Stimulated activated CD4-positive, alpha-beta T cell treated with anti-CD3 and anti-CD28 coated beads, TNF-alpha, amount 100 ng/mL, for 1 hour (primary cell): ENCODE measurements at regions not wholly inside any gene's neighbourhood (a gene's known extent, or its start where the extent isn't known, plus 50 kb on each side); places are given as distances from the start of the nearest gene placed in this dataset.
"Not testable (repeated sequence)": the region's sequence is repeated elsewhere in the genome, so short reads cannot be mapped to it uniquely, and the experiment has no call there.

Source experiments
- DNase-seq, 3 donors: peaks; one replicate each; pipeline ENCODE4 v3.0.0-alpha.2; 2020; ENCODE audit warnings: low read depth in 3 of 3, low spot score in 1 of 3

GRCh38 chrX:52261125-52261462 is 76.4 kb downstream of the MAGED4 start:
- no peak for DNase-seq

GRCh38 chrX:52261463-52262194 is 76.9 kb downstream of the MAGED4 start:
- DNase-seq, result peak; percentile 72 to 87 (median 72)

DNA sequence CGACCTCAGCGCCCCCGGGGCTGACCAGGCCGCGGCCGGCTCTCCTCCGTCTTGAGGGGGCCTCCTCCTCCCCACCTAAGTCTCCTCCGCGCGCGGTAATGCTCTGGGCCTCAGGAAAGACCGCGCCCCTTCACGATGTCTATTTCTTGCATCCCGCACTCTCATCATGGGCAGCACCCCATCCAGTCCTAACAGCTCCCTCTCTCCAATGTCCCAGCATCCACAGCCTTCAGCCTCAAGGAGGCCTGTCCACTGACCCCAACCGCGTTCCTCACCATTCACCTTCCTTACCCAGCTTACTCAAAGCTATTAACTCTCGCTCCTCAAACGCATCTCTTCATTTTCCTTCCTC is 77.5 kb downstream of the MAGED4 start:
- no peak for DNase-seq

DNA sequence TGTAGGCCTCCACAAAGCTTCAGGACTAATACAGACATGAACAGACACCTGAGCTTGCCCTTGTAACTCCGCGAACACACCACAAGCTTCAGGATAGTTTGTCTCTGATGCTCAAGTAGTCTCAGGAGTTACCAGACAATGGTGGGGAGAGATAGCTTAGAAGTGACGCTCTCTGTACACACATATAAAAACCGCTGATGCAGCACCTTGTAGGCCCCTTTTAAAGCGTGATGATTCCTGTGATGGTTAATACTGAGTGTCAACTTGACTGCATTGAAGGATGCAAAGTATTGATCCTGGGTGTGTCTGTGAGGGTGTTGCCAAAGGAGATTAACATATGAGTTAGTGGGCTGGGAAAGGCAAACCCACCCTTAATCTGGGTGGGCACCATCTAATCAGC is 78.7 kb downstream of the MAGED4 start:
- DNase-seq, result no peak

DNA sequence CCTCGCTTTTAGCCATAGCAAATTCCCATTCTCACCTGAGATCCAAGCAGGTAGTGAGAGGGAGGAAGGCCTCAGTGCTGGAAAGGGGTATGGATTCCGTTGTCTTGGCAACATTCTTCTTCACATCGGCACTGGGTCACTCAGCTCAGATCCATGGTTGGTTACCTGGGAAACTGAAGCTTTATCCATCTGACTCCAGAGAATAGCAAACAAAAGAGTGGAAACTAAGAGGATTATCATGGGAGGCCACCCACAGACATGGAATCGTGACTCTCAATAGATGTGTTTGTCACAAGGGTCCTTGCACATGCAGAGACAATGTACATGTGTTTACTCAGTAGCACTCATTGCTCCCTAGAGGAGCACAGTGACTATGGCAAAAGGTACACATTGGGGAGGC is 81.0 kb downstream of the MAGED4 start:
- no peak for DNase-seq

DNA sequence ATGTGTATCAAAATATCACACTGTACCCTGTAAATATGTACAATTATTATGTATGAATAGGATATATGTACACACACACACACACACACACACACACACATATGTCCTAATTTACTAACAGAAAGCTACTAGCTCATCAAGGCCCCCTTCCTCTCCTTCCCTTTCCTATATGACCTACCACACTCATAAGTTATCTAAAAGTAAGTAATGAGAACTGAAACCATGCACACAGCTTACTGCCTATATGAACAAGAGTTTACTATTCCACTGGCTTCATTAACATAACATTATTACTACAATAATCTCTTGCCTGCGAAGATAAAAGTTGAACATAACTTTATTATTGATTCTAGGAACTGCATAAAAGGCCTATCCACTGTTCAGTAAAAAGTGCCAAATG is 83.8 kb downstream of the MAGED4 start:
- DNase-seq, result not testable (repeated sequence)

- no peak for DNase-seq
Observed at GRCh38 chrX:52270453-52271116, 85.9 kb downstream of the MAGED4 start.

GRCh38 chrX:52271206-52271605 is 86.5 kb downstream of the MAGED4 start:
- DNase-seq, result no peak

GRCh38 chrX:52277666-52278065 is 91.2 kb upstream of the XAGE2 start:
- DNase-seq, result no peak

- no peak for DNase-seq
Observed at GRCh38 chrX:52280812-52281211, 88.0 kb upstream of the XAGE2 start.

- DNase-seq, result no peak
Observed at GRCh38 chrX:52284865-52285264, 84.0 kb upstream of the XAGE2 start.

DNA sequence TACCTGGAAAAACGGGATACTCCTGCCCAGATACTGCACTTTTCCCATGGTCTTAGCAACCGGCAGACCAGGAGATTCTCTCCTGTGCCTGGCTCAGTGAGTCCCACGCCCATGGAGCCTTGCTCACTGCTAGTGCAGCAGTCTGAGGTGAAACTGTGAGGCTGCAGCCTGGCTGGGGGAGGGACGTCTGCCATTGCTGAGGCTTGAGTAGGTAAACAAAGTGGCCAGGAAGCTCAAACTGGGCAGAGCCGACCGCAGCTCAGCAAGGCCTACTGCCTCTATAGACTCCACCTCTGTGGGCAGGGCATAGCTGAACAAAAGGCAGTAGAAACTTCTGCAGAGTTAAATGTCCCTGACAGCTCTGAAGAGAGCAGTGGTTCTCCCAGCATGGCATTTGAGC is 69.9 kb upstream of the XAGE2 start:
- not testable (repeated sequence) for DNase-seq

- not testable (repeated sequence) for DNase-seq
Observed at GRCh38 chrX:52308532-52308931, 60.3 kb upstream of the XAGE2 start.
